Liver (tissue), 8 donors: ENCODE measurements at regions not wholly inside any gene's neighbourhood (a gene's known extent, or its start where the extent isn't known, plus 50 kb on each side); places are given as distances from the start of the nearest gene placed in this dataset.

Experiments used
- DNase-seq: peaks from one replicate; pipeline ENCODE4 v3.0.0-alpha.2; 2017; ENCODE audit warnings: low spot score
- H3K27ac ChIP-seq, 2 donors: one replicate each; pipeline ENCODE4 v1.7.0; 2013; ENCODE audit warnings: inconsistent platforms in 2 of 2, low read length in 2 of 2, control low read depth in 1 of 2, low read depth in 1 of 2, mild to moderate bottlenecking in 1 of 2
- H3K27me3 ChIP-seq, 4 donors: one replicate each; pipeline versions ENCODE4 v1.6.1 to v1.7.0; 2013; ENCODE audit warnings: low read length in 3 of 4, inconsistent platforms in 1 of 4, mild to moderate bottlenecking in 1 of 4, moderate library complexity in 1 of 4; ENCODE audit not compliant: control insufficient read depth in 4 of 4, insufficient read depth in 4 of 4
- H3K36me3 ChIP-seq, 4 donors: one replicate each; pipeline versions ENCODE4 v1.6.1 to v1.7.0; 2013; ENCODE audit warnings: low read length in 3 of 4, mild to moderate bottlenecking in 3 of 4, low read depth in 1 of 4, moderate library complexity in 1 of 4; ENCODE audit not compliant: control insufficient read depth in 4 of 4, insufficient read depth in 3 of 4
- H3K4me1 ChIP-seq, 4 donors: one replicate each; pipeline versions ENCODE4 v1.6.1 to v1.7.0; 2013; ENCODE audit warnings: low read length in 3 of 4, mild to moderate bottlenecking in 3 of 4, moderate library complexity in 1 of 4; ENCODE audit not compliant: control insufficient read depth in 4 of 4, insufficient read depth in 4 of 4
- H3K4me3 ChIP-seq, 3 donors: one replicate each; pipeline versions ENCODE4 v1.6.1 to v1.7.0; 2013; ENCODE audit warnings: low read length in 3 of 3, control low read depth in 1 of 3, low read depth in 1 of 3, mild to moderate bottlenecking in 1 of 3
- H3K9ac ChIP-seq, 2 donors: one replicate each; pipeline ENCODE4 v1.7.0; 2013; ENCODE audit warnings: low read length in 2 of 2, mild to moderate bottlenecking in 2 of 2, moderate library complexity in 2 of 2, control low read depth in 1 of 2, low read depth in 1 of 2
- H3K9me3 ChIP-seq, 4 donors: one replicate each; pipeline versions ENCODE4 v1.6.1 to v1.7.0; 2013; ENCODE audit warnings: low read length in 3 of 4; ENCODE audit not compliant: control insufficient read depth in 4 of 4
- FOXA2 ChIP-seq: IDR thresholded peaks from 2 replicates; pipeline ENCODE4 v1.6.1; 2016; ENCODE audit warnings: antibody characterized with exemption
- GABPA ChIP-seq, 2 donors: IDR thresholded peaks in 1 of 2; conservative IDR thresholded peaks in 1 of 2; 2 replicates each; pipeline ENCODE4 v1.6.1; 2016; ENCODE audit warnings: antibody characterized with exemption in 2 of 2, mild to moderate bottlenecking in 1 of 2, moderate library complexity in 1 of 2
- HNF4A ChIP-seq, 2 donors: conservative IDR thresholded peaks; 2 replicates each; pipeline ENCODE4 v1.6.1; 2016; ENCODE audit warnings: antibody characterized with exemption in 2 of 2, mild to moderate bottlenecking in 2 of 2
- JUND ChIP-seq, 2 donors: IDR thresholded peaks; 2 replicates each; pipeline ENCODE4 v1.6.1; 2016; ENCODE audit warnings: antibody characterized with exemption in 2 of 2
- NR2F2 ChIP-seq: IDR thresholded peaks from 2 replicates; pipeline ENCODE4 v1.6.1; 2016; ENCODE audit warnings: antibody characterized with exemption
- RXRA ChIP-seq, 2 donors: IDR thresholded peaks; 2 replicates each; pipeline ENCODE4 v1.6.1; 2017 to 2018; ENCODE audit warnings: antibody characterized with exemption in 2 of 2, mild to moderate bottlenecking in 1 of 2
- TAF1 ChIP-seq: conservative IDR thresholded peaks from 2 replicates; pipeline ENCODE4 v1.6.1; 2016; ENCODE audit warnings: antibody characterized with exemption, mild to moderate bottlenecking
- whole genome bisulfite sequencing: extraction: QIAGEN DNeasy Blood & Tissue Kit; methylation state at CpG from one replicate; pipeline ENCODE4 v1.1.7; 2013; 5-methylcytosine and 5-hydroxymethylcytosine counted together
- TF ChIP-seq, protein P1 (sequence below): IDR thresholded peaks from 2 replicates; pipeline ENCODE4 v1.6.1; 2016; ENCODE audit warnings: antibody characterized with exemption
- TF ChIP-seq, protein P2 (sequence below): IDR thresholded peaks from 2 replicates; pipeline ENCODE4 v1.6.1; 2016; ENCODE audit warnings: antibody characterized with exemption
- TF ChIP-seq, protein P3 (sequence below): IDR thresholded peaks from 2 replicates; pipeline ENCODE4 v1.6.1; 2016; ENCODE audit warnings: antibody characterized with exemption
- TF ChIP-seq, protein P4 (sequence below): fragments of 150-350 bp; IDR thresholded peaks from 2 replicates; pipeline ENCODE4 v1.5.1; 2017; ENCODE audit warnings: improper control_type of control experiment, low read depth, low read length; ENCODE audit not compliant: missing input control
- donor health status: healthy.
- donor health status: healthy.
- donor health status: healthy.
- donor health status: healthy.
- donor health status: healthy.

DNA sequence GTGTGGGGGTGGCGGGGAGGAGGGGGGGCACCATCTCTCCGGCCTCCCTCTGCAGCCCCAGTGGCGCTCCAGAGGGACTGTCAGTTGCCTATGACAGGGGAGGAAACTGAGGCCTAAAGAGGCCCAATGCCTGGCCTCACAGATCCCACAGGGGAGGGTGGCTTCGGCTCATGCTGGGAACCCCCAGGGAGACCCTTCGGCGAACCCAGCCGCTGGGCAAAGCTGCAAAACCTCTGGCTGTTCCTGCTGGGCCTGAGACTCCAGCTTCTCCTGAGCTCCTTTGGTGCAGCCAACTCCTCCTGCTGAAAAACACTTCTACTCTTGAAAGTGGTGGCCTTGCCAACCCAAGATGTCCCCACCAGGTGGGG lies 170.1 kb upstream of the RTL1 start:
- Histone ChIP-seq H3K27me3 (peaks cover 0 to 3% (median 0%) of the 10 kb centered on the region in 4 donors), H3K27ac (no peak overlapping the region), H3K4me1 (no peaks in the 10 kb centered on the region), H3K4me3 (no peak overlapping the region), H3K9ac (no peak overlapping the region), H3K9me3 (no peaks in the 10 kb centered on the region), H3K36me3 (no peaks in the 10 kb centered on the region)
- DNase-seq = peak; percentile 31
- TF ChIP-seq, protein P1, sequence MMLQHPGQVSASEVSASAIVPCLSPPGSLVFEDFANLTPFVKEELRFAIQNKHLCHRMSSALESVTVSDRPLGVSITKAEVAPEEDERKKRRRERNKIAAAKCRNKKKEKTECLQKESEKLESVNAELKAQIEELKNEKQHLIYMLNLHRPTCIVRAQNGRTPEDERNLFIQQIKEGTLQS = no peak
- TF ChIP-seq TAF1 (no peak), FOXA2 (no peak), RXRA (IDR thresholded peaks at IDR 0.05) (no peak), GABPA (IDR thresholded peaks at IDR 0.05 in 1 of 2, conservative IDR thresholded peaks at IDR 0.05 in 1 of 2) (no peak), JUND (IDR thresholded peaks at IDR 0.05) (no peak), NR2F2 (no peak)
- TF ChIP-seq, protein P2, sequence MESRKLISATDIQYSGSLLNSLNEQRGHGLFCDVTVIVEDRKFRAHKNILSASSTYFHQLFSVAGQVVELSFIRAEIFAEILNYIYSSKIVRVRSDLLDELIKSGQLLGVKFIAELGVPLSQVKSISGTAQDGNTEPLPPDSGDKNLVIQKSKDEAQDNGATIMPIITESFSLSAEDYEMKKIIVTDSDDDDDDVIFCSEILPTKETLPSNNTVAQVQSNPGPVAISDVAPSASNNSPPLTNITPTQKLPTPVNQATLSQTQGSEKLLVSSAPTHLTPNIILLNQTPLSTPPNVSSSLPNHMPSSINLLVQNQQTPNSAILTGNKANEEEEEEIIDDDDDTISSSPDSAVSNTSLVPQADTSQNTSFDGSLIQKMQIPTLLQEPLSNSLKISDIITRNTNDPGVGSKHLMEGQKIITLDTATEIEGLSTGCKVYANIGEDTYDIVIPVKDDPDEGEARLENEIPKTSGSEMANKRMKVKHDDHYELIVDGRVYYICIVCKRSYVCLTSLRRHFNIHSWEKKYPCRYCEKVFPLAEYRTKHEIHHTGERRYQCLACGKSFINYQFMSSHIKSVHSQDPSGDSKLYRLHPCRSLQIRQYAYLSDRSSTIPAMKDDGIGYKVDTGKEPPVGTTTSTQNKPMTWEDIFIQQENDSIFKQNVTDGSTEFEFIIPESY = no peak
- 78% methylated on average over 7 of the region's 7 CpGs for WGBS

DNA sequence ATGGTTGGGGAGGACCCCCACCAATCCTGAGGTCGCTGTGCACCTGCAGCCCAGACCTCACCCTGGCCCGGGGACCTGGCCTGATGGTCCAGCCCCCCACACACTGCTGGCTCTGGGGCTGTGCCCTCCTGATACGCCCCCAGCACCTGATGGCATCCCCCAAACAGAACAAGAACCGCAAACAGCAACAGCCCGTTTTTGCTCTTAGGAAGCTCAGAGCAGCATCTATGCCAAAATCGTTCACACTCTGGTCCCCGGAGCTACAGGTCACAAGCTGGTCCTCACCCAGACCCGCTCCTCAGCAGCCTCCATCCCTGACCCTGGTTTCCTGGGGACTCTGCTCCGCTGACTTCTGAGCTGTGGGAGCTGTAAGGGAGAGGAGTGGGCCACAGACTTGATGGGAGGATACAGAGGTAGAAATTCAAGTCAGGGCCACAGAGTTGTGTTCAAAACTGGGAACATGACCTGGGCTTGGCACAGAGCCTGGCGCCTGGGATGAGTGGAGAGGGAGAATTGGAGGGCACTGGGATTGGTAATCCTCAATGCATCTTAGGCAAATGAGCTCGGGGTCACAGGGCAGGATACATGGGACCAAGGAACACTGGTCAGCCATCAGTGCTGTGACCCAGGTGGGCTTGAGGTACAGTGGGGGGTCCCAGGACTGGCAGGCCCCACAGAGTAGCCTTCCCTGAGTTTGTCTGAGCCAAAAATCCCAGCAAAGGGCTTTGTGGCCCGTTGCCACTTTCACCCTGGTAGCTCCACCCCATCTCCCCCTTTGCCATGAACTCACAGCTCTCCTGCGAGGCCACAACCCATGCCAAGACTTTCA lies 170.9 kb upstream of the RTL1 start:
- no peak overlapping the region for H3K27ac ChIP-seq

More for the DNA sequence above, 170.9 kb upstream of the RTL1 start:
- DNase-seq = peak; percentile 31
- no peaks in the 10 kb centered on the region for H3K4me1 ChIP-seq
- H3K27me3 ChIP-seq = peaks cover 0 to 3% (median 0%) of the 10 kb centered on the region in 4 donors
- H3K9me3 ChIP-seq = no peaks in the 10 kb centered on the region
- no peak overlapping the region for H3K4me3 ChIP-seq
- no peaks in the 10 kb centered on the region for H3K36me3 ChIP-seq
- WGBS = 75% methylated on average over 13 of the region's 13 CpGs
- no peak overlapping the region for H3K9ac ChIP-seq
- TF ChIP-seq, protein P3, sequence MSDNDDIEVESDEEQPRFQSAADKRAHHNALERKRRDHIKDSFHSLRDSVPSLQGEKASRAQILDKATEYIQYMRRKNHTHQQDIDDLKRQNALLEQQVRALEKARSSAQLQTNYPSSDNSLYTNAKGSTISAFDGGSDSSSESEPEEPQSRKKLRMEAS = no peak
- TF ChIP-seq JUND (IDR thresholded peaks at IDR 0.05) (no peak), HNF4A (conservative IDR thresholded peaks at IDR 0.05) (no peak)
- TF ChIP-seq, protein P1 = no peak
- TF ChIP-seq, protein P4, sequence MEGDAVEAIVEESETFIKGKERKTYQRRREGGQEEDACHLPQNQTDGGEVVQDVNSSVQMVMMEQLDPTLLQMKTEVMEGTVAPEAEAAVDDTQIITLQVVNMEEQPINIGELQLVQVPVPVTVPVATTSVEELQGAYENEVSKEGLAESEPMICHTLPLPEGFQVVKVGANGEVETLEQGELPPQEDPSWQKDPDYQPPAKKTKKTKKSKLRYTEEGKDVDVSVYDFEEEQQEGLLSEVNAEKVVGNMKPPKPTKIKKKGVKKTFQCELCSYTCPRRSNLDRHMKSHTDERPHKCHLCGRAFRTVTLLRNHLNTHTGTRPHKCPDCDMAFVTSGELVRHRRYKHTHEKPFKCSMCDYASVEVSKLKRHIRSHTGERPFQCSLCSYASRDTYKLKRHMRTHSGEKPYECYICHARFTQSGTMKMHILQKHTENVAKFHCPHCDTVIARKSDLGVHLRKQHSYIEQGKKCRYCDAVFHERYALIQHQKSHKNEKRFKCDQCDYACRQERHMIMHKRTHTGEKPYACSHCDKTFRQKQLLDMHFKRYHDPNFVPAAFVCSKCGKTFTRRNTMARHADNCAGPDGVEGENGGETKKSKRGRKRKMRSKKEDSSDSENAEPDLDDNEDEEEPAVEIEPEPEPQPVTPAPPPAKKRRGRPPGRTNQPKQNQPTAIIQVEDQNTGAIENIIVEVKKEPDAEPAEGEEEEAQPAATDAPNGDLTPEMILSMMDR = no peak
- TF ChIP-seq, protein P2 = no peak
